B cell (primary cell): ENCODE measurements at regions not wholly inside any gene's neighbourhood (a gene's known extent, or its start where the extent isn't known, plus 50 kb on each side); places are given as distances from the start of the nearest gene placed in this dataset.
"Not testable (repeated sequence)": the region's sequence is repeated elsewhere in the genome, so short reads cannot be mapped to it uniquely, and the experiment has no call there.

Experiments used
- ATAC-seq: fragments of 200-7000 bp; cut with Tn5 transposase; one replicate; pipeline ENCODE4 v1.10.0; 2021; ENCODE audit warnings: low read depth, mild to moderate bottlenecking, moderate number of reproducible peaks, moderate library complexity
- CTCF ChIA-PET: fragments of 350-600 bp; sonication (Branson Sonifier 250); formaldehyde crosslinking; loops from one replicate; lab custom pipeline; 2021; ENCODE audit warnings: antibody characterized with exemption, inconsistent platforms; lab: Charles Lee
- POLR2A ChIA-PET: fragments of 350-600 bp; sonication (Branson Sonifier 250); formaldehyde crosslinking; loops from one replicate; lab custom pipeline; 2021; ENCODE audit warnings: antibody characterized with exemption; lab: Charles Lee
- DNase-seq: peaks from one replicate; pipeline ENCODE4 v3.0.0; 2013
- H2AFZ ChIP-seq: 2 replicates; pipeline ENCODE4 v1.6.1; 2012; ENCODE audit warnings: mild to moderate bottlenecking, low read depth, low read length; ENCODE audit not compliant: insufficient read depth, poor library complexity, severe bottlenecking
- H3K27ac ChIP-seq, 2 donors: 1 replicate in 1 of 2; 2 replicates in 1 of 2; pipeline ENCODE4 v1.5.1; 2012 to 2013; ENCODE audit warnings: low read length in 2 of 2, mild to moderate bottlenecking in 2 of 2, moderate library complexity in 1 of 2
- H3K27me3 ChIP-seq, 4 experiments: fragments of 200-600 bp in 1 of 4; sonication (generic) in 1 of 4; replicated peaks in 1 of 4; 1 replicate in 2 of 4; 2 replicates in 2 of 4; pipeline versions ENCODE4 v1.6.1 to v1.7.0; 2013 to 2016; ENCODE audit warnings: low read length in 3 of 4, mild to moderate bottlenecking in 2 of 4, mixed read lengths in 1 of 4, moderate library complexity in 1 of 4; ENCODE audit not compliant: insufficient read depth in 4 of 4, control insufficient read depth in 3 of 4; ENCODE audit errors: control extremely low read depth in 1 of 4
- H3K36me3 ChIP-seq, 2 experiments: replicated peaks in 1 of 2; 1 replicate in 1 of 2; 2 replicates in 1 of 2; pipeline versions ENCODE4 v1.6.1 to v1.7.1; 2013; ENCODE audit warnings: low read length in 1 of 2; ENCODE audit not compliant: insufficient read depth in 2 of 2, control insufficient read depth in 1 of 2; ENCODE audit errors: control extremely low read depth in 1 of 2, extremely low read depth in 1 of 2
- H3K4me1 ChIP-seq, 2 donors: fragments of 200-600 bp in 1 of 2; sonication (generic) in 1 of 2; 1 replicate in 1 of 2; 2 replicates in 1 of 2; pipeline versions ENCODE4 v1.5.1 to v1.6.1; 2013 to 2017; ENCODE audit warnings: low read length in 2 of 2; ENCODE audit not compliant: control insufficient read depth in 2 of 2, insufficient read depth in 2 of 2
- H3K4me2 ChIP-seq: replicated peaks from 2 replicates; pipeline ENCODE3; 2012; ENCODE audit warnings: mild to moderate bottlenecking, low read depth, low read length; ENCODE audit not compliant: poor library complexity, severe bottlenecking
- H3K4me3 ChIP-seq, 5 experiments: fragments of 200-600 bp in 1 of 5; sonication (generic) in 1 of 5; 1 replicate in 3 of 5; 2 replicates in 2 of 5; pipeline versions ENCODE4 v1.5.1 to v1.7.0; 2011 to 2016; ENCODE audit warnings: low read length in 4 of 5, mild to moderate bottlenecking in 4 of 5, low read depth in 2 of 5, control low read depth in 1 of 5, moderate library complexity in 1 of 5; ENCODE audit not compliant: insufficient read depth in 1 of 5; ENCODE audit errors: control extremely low read depth in 1 of 5, extremely low read depth in 1 of 5
- H3K79me2 ChIP-seq: fragments of 200-600 bp; sonication (generic); one replicate; pipeline ENCODE4 v1.6.0; 2016; ENCODE audit warnings: low read length; ENCODE audit not compliant: control insufficient read depth, insufficient read depth
- H3K9ac ChIP-seq: fragments of 200-600 bp; sonication (generic); 2 replicates; pipeline ENCODE4 v1.6.1; 2017; ENCODE audit warnings: mild to moderate bottlenecking, low read length, moderate library complexity
- H3K9me3 ChIP-seq, 3 donors: one replicate each; pipeline versions ENCODE4 v1.6.1 to v1.7.1; 2013; ENCODE audit warnings: low read length in 2 of 3; ENCODE audit not compliant: control insufficient read depth in 2 of 3, insufficient read depth in 1 of 3; ENCODE audit errors: control extremely low read depth in 1 of 3
- H4K20me1 ChIP-seq: 2 replicates; pipeline ENCODE4 v1.6.0; 2012; ENCODE audit warnings: mild to moderate bottlenecking, low read length; ENCODE audit not compliant: insufficient read depth, control insufficient read depth, poor library complexity, severe bottlenecking
- H3K27ac Mint-ChIP-seq: one replicate; pipeline ENCODE4 v1.8.0; 2021; ENCODE audit warnings: mixed read lengths
- H3K27me3 Mint-ChIP-seq: one replicate; pipeline ENCODE4 v1.8.0; 2021; ENCODE audit warnings: mixed read lengths
- H3K4me1 Mint-ChIP-seq: one replicate; pipeline ENCODE4 v1.8.0; 2021; ENCODE audit warnings: mixed read lengths
- H3K4me3 Mint-ChIP-seq: one replicate; pipeline ENCODE4 v1.8.0; 2021; ENCODE audit warnings: mixed read lengths
- H3K9me3 Mint-ChIP-seq: one replicate; pipeline ENCODE4 v1.8.0; 2022; ENCODE audit warnings: mixed read lengths; ENCODE audit not compliant: insufficient read depth
- CTCF ChIP-seq: fragments of 200-600 bp; IDR thresholded peaks from one replicate; pipeline ENCODE4 v1.8.0; 2022; ENCODE audit warnings: antibody characterized with exemption, mild to moderate bottlenecking
- EZH2 ChIP-seq: IDR thresholded peaks from 2 replicates; pipeline ENCODE4 v1.6.1; 2012; ENCODE audit warnings: borderline replicate concordance, low read depth, mild to moderate bottlenecking, moderate library complexity, low read length; ENCODE audit not compliant: insufficient read depth, poor library complexity, severe bottlenecking
- WGBS: methylation state at CpG from one replicate; pipeline ENCODE4 v1.1.5; 2013; ENCODE audit warnings: missing lambda C conversion rate; ENCODE audit not compliant: insufficient coverage; 5-methylcytosine and 5-hydroxymethylcytosine counted together
- intact Hi-C: fragments of 100-400 bp; cut with micrococcal nuclease; formaldehyde crosslinking; loops from one replicate; pipeline ENCODE4 v1.10.0; 2022

GRCh38 chr5:85375525-85375924 is 990.8 kb upstream of the EDIL3 start:
- Histone ChIP-seq H2AFZ (no peak overlapping the region), H4K20me1 (no peaks in the 10 kb centered on the region), H3K36me3 (no peaks in the 10 kb centered on the region), H3K27ac (no peak overlapping the region), H3K9ac (no peak overlapping the region), H3K4me2 (no peak overlapping the region), H3K79me2 (no peaks in the 10 kb centered on the region), H3K4me1 (no peaks in the 10 kb centered on the region), H3K4me3 (no peak overlapping the region), H3K27me3 (no peaks in the 10 kb centered on the region), H3K9me3 (no peaks in the 10 kb centered on the region)
- DNase-seq: no peak
- intact Hi-C loops: no loop called here
- Mint-ChIP-seq H3K9me3 (no peaks in the 10 kb centered on the region), H3K4me1 (no peaks in the 10 kb centered on the region), H3K27me3 (no peaks in the 10 kb centered on the region), H3K27ac (no peak overlapping the region), H3K4me3 (no peak overlapping the region)
- CTCF ChIA-PET: no interaction called here
- TF ChIP-seq CTCF (no peak), EZH2 (no peak)
- POLR2A ChIA-PET: no interaction called here
- ATAC-seq: no peak
- no CpG with 5 or more reads among the region's 4 CpGs for WGBS

GRCh38 chr5:85388770-85389169 is 1004.1 kb upstream of the EDIL3 start:
- Mint-ChIP-seq H3K4me3 (no peak overlapping the region), H3K4me1 (no peaks in the 10 kb centered on the region), H3K9me3 (peaks cover 3% of the 10 kb centered on the region), H3K27me3 (no peaks in the 10 kb centered on the region), H3K27ac (no peak overlapping the region)
- ChIA-PET CTCF (no interaction called here), POLR2A (no interaction called here)
- no CpG with 5 or more reads among the region's 3 CpGs for WGBS
- no peak for DNase-seq
- Histone ChIP-seq H3K4me1 (no peaks in the 10 kb centered on the region), H3K27me3 (no peaks in the 10 kb centered on the region), H3K79me2 (no peaks in the 10 kb centered on the region), H3K27ac (no peak overlapping the region), H3K4me2 (no peak overlapping the region), H4K20me1 (no peaks in the 10 kb centered on the region), H3K4me3 (no peak overlapping the region), H2AFZ (no peak overlapping the region), H3K9ac (no peak overlapping the region), H3K9me3 (peaks cover 0 to 2% (median 0%) of the 10 kb centered on the region in 3 donors), H3K36me3 (no peaks in the 10 kb centered on the region)
- TF ChIP-seq EZH2 (no peak), CTCF (no peak)
- no peak for ATAC-seq
- intact Hi-C loops: no loop called here

GRCh38 chr5:85392309-85392708 is 1007.6 kb upstream of the EDIL3 start:
- H3K9me3 Mint-ChIP-seq, H3K9me3 ChIP-seq, ATAC-seq, H3K27me3 ChIP-seq, H3K27ac ChIP-seq, H3K4me1 ChIP-seq, H3K27ac Mint-ChIP-seq, H3K79me2 ChIP-seq, intact Hi-C loops, H3K4me1 Mint-ChIP-seq, H3K9ac ChIP-seq, H3K4me3 ChIP-seq, H3K4me2 ChIP-seq, H2AFZ ChIP-seq, H3K27me3 Mint-ChIP-seq, POLR2A ChIA-PET, H4K20me1 ChIP-seq, H3K4me3 Mint-ChIP-seq, H3K36me3 ChIP-seq, CTCF ChIA-PET, DNase-seq: not testable (repeated sequence)
- WGBS: 94% methylated on average over 2 of the region's 8 CpGs
